WTC11 (cell line): ENCODE measurements at regions not wholly inside any gene's neighbourhood (a gene's known extent, or its start where the extent isn't known, plus 50 kb on each side); places are given as distances from the start of the nearest gene placed in this dataset.

ENCODE experiments used
- ATAC-seq: fragments of 200-7000 bp; cut with Tn5 transposase; 2 replicates; pipeline ENCODE4 v1.10.0; 2021; ENCODE audit warnings: mild to moderate bottlenecking, moderate library complexity
- CTCF ChIA-PET: fragments of 300-600 bp; sonication (Branson Sonifier 250); formaldehyde crosslinking; loops from one replicate; lab custom pipeline; 2021; ENCODE audit warnings: antibody characterized with exemption; lab: Charles Lee
- POLR2A ChIA-PET: fragments of 350-600 bp; sonication (Branson Sonifier 250); formaldehyde crosslinking; loops from one replicate; lab custom pipeline; 2021; ENCODE audit warnings: antibody characterized with exemption; lab: Charles Lee
- DNase-seq: peaks from one replicate; pipeline ENCODE4 v3.0.0; 2021; ENCODE audit warnings: low spot score
- H3K27ac Mint-ChIP-seq: 2 replicates; pipeline ENCODE4 v1.8.0; 2021; ENCODE audit warnings: mixed read lengths
- H3K27me3 Mint-ChIP-seq: 2 replicates; pipeline ENCODE4 v1.8.0; 2021; ENCODE audit warnings: low read depth, mild to moderate bottlenecking, moderate library complexity, mixed read lengths
- H3K36me3 Mint-ChIP-seq: 2 replicates; pipeline ENCODE4 v1.8.0; 2021; ENCODE audit warnings: mixed read lengths
- H3K4me1 Mint-ChIP-seq: 2 replicates; pipeline ENCODE4 v1.8.0; 2022; ENCODE audit warnings: mixed read lengths
- H3K4me3 Mint-ChIP-seq: 2 replicates; pipeline ENCODE4 v1.8.0; 2021; ENCODE audit warnings: mild to moderate bottlenecking, moderate library complexity, mixed read lengths
- H3K9me3 Mint-ChIP-seq: 2 replicates; pipeline ENCODE4 v1.8.0; 2021; ENCODE audit warnings: mixed read lengths
- CREB1 ChIP-seq: sonication (generic); formaldehyde crosslinking; IDR thresholded peaks from 2 replicates; pipeline ENCODE4 v1.8.0; 2023; ENCODE audit warnings: mild to moderate bottlenecking, missing genetic modification reagents
- EMX1 ChIP-seq: fragments of 250-450 bp; sonication (Bioruptor Pico); IDR thresholded peaks from 2 replicates; pipeline ENCODE4 v1.8.0; 2021; ENCODE audit warnings: mild to moderate bottlenecking
- GTF2I ChIP-seq: fragments of 250-450 bp; sonication (Bioruptor Pico); conservative IDR thresholded peaks from 2 replicates; pipeline ENCODE4 v1.4.0; 2021; ENCODE audit warnings: mild to moderate bottlenecking
- HMGA2 ChIP-seq: fragments of 250-450 bp; sonication (Bioruptor Pico); IDR thresholded peaks from 2 replicates; pipeline ENCODE4 v1.4.0; 2021; ENCODE audit warnings: mild to moderate bottlenecking, moderate library complexity
- NFATC4 ChIP-seq: fragments of 250-450 bp; sonication (Bioruptor Pico); IDR thresholded peaks from 2 replicates; pipeline ENCODE4 v1.9.0; 2021; ENCODE audit warnings: mild to moderate bottlenecking
- NR2C2 ChIP-seq: sonication (generic); formaldehyde crosslinking; IDR thresholded peaks from 2 replicates; pipeline ENCODE4 v1.8.0; 2022; ENCODE audit warnings: mild to moderate bottlenecking, missing genetic modification reagents
- NR3C1 ChIP-seq: sonication (generic); formaldehyde crosslinking; conservative IDR thresholded peaks from 2 replicates; pipeline ENCODE4 v1.8.1; 2023; ENCODE audit warnings: low read depth, mild to moderate bottlenecking, missing genetic modification reagents
- SMAD3 ChIP-seq: sonication (generic); formaldehyde crosslinking; IDR thresholded peaks from 2 replicates; pipeline ENCODE4 v1.8.0; 2022; ENCODE audit warnings: missing genetic modification reagents, mild to moderate bottlenecking, borderline replicate concordance
- SMAD4 ChIP-seq: sonication (generic); formaldehyde crosslinking; IDR thresholded peaks from 2 replicates; pipeline ENCODE4 v1.8.0; 2022; ENCODE audit warnings: mild to moderate bottlenecking, missing genetic modification reagents
- TP53 ChIP-seq: sonication (generic); formaldehyde crosslinking; IDR thresholded peaks from 2 replicates; pipeline ENCODE4 v1.8.1; 2023; ENCODE audit warnings: mild to moderate bottlenecking, missing genetic modification reagents
- ZNF219 ChIP-seq: sonication (generic); formaldehyde crosslinking; IDR thresholded peaks from 2 replicates; pipeline ENCODE4 v1.8.0; 2023; ENCODE audit warnings: missing genetic modification reagents, mild to moderate bottlenecking, borderline replicate concordance
- ZNF263 ChIP-seq: sonication (generic); formaldehyde crosslinking; IDR thresholded peaks from 2 replicates; pipeline ENCODE4 v1.8.1; 2022; ENCODE audit warnings: low read depth, mild to moderate bottlenecking, moderate library complexity, missing genetic modification reagents
- TF ChIP-seq, protein P1 (sequence below): sonication (generic); formaldehyde crosslinking; IDR thresholded peaks from 2 replicates; pipeline ENCODE4 v1.8.0; 2022; ENCODE audit warnings: missing genetic modification reagents
- TF ChIP-seq, protein P2 (sequence below): sonication (generic); formaldehyde crosslinking; IDR thresholded peaks from 2 replicates; pipeline ENCODE4 v1.8.1; 2023; ENCODE audit warnings: mild to moderate bottlenecking, missing genetic modification reagents, moderate library complexity
- TF ChIP-seq, protein P3 (sequence below): fragments of 250-450 bp; sonication (Bioruptor Pico); IDR thresholded peaks from 2 replicates; pipeline ENCODE4 v1.8.0; 2021; ENCODE audit warnings: mild to moderate bottlenecking
- TF ChIP-seq, protein P4 (sequence below): fragments of 250-450 bp; sonication (Bioruptor Pico); IDR thresholded peaks from 2 replicates; pipeline ENCODE4 v1.9.0; 2021; ENCODE audit warnings: moderate library complexity, mild to moderate bottlenecking, inconsistent platforms, borderline replicate concordance
- TF ChIP-seq, protein P5 (sequence below): sonication (generic); formaldehyde crosslinking; IDR thresholded peaks from 2 replicates; pipeline ENCODE4 v1.8.1; 2022; ENCODE audit warnings: mild to moderate bottlenecking, missing genetic modification reagents, moderate library complexity, borderline replicate concordance
- TF ChIP-seq, protein P6 (sequence below): sonication (generic); formaldehyde crosslinking; IDR thresholded peaks from 2 replicates; pipeline ENCODE4 v1.8.1; 2022; ENCODE audit warnings: missing genetic modification reagents, borderline replicate concordance
- TF ChIP-seq, protein P7 (sequence below): sonication (generic); formaldehyde crosslinking; IDR thresholded peaks from 2 replicates; pipeline ENCODE4 v1.8.1; 2023; ENCODE audit warnings: mild to moderate bottlenecking, missing genetic modification reagents, borderline replicate concordance

DNA sequence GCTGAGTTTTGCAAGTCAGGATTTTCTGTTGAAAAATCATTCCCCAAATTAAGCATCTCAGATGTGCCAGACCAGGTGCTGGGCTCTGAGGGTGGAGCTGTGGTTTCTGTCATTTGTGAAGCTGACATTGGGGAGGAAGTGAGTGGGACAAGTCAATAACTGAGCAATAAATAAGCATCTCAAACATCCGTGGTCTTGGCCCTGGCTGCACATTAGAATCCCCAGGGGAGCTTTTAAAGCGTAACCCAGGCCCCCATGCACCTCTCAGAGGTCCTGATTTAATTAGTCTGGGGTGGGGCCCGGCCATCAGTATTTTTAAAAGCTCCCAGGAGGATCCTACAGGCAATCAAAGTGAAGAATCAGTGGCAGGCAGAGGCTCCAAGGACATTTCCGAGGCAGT is 420.0 kb downstream of the MN1 start:
- DNase-seq: no peak
- TF ChIP-seq ZNF219: no peak
- no peak for TF ChIP-seq NR3C1 (CRISPR knock-in tag)
- no peak for TF ChIP-seq NR2C2 (CRISPR knock-in tag)
- TF ChIP-seq, protein P1, sequence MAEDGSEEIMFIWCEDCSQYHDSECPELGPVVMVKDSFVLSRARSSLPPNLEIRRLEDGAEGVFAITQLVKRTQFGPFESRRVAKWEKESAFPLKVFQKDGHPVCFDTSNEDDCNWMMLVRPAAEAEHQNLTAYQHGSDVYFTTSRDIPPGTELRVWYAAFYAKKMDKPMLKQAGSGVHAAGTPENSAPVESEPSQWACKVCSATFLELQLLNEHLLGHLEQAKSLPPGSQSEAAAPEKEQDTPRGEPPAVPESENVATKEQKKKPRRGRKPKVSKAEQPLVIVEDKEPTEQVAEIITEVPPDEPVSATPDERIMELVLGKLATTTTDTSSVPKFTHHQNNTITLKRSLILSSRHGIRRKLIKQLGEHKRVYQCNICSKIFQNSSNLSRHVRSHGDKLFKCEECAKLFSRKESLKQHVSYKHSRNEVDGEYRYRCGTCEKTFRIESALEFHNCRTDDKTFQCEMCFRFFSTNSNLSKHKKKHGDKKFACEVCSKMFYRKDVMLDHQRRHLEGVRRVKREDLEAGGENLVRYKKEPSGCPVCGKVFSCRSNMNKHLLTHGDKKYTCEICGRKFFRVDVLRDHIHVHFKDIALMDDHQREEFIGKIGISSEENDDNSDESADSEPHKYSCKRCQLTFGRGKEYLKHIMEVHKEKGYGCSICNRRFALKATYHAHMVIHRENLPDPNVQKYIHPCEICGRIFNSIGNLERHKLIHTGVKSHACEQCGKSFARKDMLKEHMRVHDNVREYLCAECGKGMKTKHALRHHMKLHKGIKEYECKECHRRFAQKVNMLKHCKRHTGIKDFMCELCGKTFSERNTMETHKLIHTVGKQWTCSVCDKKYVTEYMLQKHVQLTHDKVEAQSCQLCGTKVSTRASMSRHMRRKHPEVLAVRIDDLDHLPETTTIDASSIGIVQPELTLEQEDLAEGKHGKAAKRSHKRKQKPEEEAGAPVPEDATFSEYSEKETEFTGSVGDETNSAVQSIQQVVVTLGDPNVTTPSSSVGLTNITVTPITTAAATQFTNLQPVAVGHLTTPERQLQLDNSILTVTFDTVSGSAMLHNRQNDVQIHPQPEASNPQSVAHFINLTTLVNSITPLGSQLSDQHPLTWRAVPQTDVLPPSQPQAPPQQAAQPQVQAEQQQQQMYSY: no peak
- TF ChIP-seq TP53 (CRISPR knock-in tag): no peak
- no peak for TF ChIP-seq CREB1 (CRISPR knock-in tag)
- no peak for TF ChIP-seq SMAD4 (CRISPR knock-in tag)
- TF ChIP-seq SMAD3 (CRISPR knock-in tag): no peak
- TF ChIP-seq, protein P2, sequence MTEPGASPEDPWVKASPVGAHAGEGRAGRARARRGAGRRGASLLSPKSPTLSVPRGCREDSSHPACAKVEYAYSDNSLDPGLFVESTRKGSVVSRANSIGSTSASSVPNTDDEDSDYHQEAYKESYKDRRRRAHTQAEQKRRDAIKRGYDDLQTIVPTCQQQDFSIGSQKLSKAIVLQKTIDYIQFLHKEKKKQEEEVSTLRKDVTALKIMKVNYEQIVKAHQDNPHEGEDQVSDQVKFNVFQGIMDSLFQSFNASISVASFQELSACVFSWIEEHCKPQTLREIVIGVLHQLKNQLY (CRISPR knock-in tag): no peak
- TF ChIP-seq, protein P3, sequence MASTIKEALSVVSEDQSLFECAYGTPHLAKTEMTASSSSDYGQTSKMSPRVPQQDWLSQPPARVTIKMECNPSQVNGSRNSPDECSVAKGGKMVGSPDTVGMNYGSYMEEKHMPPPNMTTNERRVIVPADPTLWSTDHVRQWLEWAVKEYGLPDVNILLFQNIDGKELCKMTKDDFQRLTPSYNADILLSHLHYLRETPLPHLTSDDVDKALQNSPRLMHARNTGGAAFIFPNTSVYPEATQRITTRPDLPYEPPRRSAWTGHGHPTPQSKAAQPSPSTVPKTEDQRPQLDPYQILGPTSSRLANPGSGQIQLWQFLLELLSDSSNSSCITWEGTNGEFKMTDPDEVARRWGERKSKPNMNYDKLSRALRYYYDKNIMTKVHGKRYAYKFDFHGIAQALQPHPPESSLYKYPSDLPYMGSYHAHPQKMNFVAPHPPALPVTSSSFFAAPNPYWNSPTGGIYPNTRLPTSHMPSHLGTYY (CRISPR knock-in tag): no peak
- no peak for TF ChIP-seq HMGA2 (CRISPR knock-in tag)
- TF ChIP-seq GTF2I (CRISPR knock-in tag): no peak
- TF ChIP-seq, all 79 proteins: peak for 0
- H3K4me1 Mint-ChIP-seq: peaks cover 16% of the 10 kb centered on the region
- H3K27ac Mint-ChIP-seq: no peak overlapping the region
- POLR2A ChIA-PET: no interaction called here
- no peaks in the 10 kb centered on the region for H3K36me3 Mint-ChIP-seq
- CTCF ChIA-PET: interaction anchor here (0.6 kb wide), 1 partner anchor 35 kb away, joined by 3 read pairs; no protein-coding TSS in a partner anchor
- H3K4me3 Mint-ChIP-seq: no peak overlapping the region
- H3K27me3 Mint-ChIP-seq: no peaks in the 10 kb centered on the region
- no peaks in the 10 kb centered on the region for H3K9me3 Mint-ChIP-seq
- no peak for ATAC-seq

DNA sequence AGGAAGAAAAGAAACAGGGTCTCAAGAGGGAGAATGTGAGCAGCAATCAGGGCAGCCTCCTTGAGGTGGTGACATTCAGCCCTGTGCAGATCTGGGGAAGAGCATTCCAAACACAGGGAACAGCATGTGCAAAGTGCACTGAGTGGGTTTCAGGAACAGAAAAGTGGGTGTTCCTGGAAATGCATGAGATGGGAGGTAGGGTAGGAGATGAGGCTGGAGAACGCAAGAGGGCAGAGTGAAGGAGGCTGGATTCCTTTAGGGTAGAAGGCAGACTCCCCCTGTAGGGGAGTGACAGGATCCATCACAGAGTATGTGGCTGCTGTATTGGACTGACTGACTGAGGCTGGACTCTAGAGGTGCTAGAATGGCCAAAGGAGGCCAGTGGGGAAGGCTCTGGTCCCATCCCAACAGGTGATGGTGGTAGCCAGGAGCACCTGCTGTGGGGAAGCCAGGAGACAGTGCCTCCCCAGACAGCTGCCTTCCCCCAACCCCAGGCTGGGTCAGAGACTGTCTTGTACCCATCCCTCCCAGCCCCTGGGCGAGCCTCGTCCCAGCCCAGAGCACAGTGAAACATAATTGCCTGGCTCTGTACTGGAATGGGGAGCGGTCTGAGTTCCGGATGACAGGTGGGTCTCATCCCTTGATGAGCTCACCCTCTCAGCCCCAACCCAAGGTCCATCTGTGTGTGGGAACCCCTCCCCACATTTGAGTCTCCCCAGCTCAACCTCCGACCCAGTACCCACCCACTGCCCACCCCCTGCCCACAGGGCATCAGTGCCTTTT is 419.4 kb downstream of the MN1 start:
- no peaks in the 10 kb centered on the region for H3K36me3 Mint-ChIP-seq
- H3K9me3 Mint-ChIP-seq: no peaks in the 10 kb centered on the region
- H3K27me3 Mint-ChIP-seq: no peaks in the 10 kb centered on the region
- ChIA-PET POLR2A (no interaction called here), CTCF (no interaction called here)
- no peak overlapping the region for H3K4me3 Mint-ChIP-seq
- ATAC-seq: peak; percentile 88
- H3K27ac Mint-ChIP-seq: no peak overlapping the region
- H3K4me1 Mint-ChIP-seq: peaks cover 16% of the 10 kb centered on the region
- TF ChIP-seq, protein P4, sequence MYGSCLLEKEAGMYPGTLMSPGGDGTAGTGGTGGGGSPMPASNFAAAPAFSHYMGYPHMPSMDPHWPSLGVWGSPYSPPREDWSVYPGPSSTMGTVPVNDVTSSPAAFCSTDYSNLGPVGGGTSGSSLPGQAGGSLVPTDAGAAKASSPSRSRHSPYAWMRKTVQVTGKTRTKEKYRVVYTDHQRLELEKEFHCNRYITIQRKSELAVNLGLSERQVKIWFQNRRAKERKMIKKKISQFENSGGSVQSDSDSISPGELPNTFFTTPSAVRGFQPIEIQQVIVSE (CRISPR knock-in tag): no peak
- 0 out of 2 replicates have a peak, but pooled peaks have one; percentile 58 for TF ChIP-seq EMX1 (CRISPR knock-in tag)
- TF ChIP-seq, all 79 proteins: peak for 1
- DNase-seq: peak; percentile 20

DNA sequence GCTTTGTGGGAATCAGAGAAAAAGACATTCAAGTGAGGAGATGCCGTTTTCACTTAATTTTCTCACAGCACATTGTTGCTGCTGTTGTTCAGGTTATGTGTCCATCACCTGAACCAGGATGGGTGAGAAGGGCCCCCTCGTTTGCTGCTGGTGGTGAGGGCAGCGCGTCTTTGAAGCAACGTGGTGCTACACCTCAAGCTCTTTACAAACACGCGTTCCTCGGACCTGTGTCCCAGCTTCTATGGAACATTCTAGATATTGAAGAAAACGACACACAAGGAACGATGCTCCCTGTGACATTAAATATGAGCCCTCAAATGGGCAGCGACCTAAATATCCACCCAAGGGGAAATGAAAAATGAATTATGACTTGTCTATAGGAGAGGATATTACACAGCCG is 418.6 kb downstream of the MN1 start:
- H3K4me3 Mint-ChIP-seq: no peak overlapping the region
- DNase-seq (no peak), ATAC-seq (no peak)
- POLR2A ChIA-PET: no interaction called here
- H3K4me1 Mint-ChIP-seq: peaks cover 12% of the 10 kb centered on the region
- H3K27ac Mint-ChIP-seq: no peak overlapping the region
- no peaks in the 10 kb centered on the region for H3K9me3 Mint-ChIP-seq
- no peaks in the 10 kb centered on the region for H3K27me3 Mint-ChIP-seq
- H3K36me3 Mint-ChIP-seq: no peaks in the 10 kb centered on the region
- CTCF ChIA-PET: no interaction called here
- TF ChIP-seq ZNF263: no peak
- no peak for TF ChIP-seq NFATC4 (CRISPR knock-in tag)
- TF ChIP-seq, protein P5, sequence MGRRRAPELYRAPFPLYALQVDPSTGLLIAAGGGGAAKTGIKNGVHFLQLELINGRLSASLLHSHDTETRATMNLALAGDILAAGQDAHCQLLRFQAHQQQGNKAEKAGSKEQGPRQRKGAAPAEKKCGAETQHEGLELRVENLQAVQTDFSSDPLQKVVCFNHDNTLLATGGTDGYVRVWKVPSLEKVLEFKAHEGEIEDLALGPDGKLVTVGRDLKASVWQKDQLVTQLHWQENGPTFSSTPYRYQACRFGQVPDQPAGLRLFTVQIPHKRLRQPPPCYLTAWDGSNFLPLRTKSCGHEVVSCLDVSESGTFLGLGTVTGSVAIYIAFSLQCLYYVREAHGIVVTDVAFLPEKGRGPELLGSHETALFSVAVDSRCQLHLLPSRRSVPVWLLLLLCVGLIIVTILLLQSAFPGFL: no peak
- TF ChIP-seq, protein P6, sequence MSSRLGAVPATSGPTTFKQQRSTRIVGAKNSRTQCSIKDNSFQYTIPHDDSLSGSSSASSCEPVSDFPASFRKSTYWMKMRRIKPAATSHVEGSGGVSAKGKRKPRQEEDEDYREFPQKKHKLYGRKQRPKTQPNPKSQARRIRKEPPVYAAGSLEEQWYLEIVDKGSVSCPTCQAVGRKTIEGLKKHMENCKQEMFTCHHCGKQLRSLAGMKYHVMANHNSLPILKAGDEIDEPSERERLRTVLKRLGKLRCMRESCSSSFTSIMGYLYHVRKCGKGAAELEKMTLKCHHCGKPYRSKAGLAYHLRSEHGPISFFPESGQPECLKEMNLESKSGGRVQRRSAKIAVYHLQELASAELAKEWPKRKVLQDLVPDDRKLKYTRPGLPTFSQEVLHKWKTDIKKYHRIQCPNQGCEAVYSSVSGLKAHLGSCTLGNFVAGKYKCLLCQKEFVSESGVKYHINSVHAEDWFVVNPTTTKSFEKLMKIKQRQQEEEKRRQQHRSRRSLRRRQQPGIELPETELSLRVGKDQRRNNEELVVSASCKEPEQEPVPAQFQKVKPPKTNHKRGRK (CRISPR knock-in tag): no peak
- TF ChIP-seq, protein P7, sequence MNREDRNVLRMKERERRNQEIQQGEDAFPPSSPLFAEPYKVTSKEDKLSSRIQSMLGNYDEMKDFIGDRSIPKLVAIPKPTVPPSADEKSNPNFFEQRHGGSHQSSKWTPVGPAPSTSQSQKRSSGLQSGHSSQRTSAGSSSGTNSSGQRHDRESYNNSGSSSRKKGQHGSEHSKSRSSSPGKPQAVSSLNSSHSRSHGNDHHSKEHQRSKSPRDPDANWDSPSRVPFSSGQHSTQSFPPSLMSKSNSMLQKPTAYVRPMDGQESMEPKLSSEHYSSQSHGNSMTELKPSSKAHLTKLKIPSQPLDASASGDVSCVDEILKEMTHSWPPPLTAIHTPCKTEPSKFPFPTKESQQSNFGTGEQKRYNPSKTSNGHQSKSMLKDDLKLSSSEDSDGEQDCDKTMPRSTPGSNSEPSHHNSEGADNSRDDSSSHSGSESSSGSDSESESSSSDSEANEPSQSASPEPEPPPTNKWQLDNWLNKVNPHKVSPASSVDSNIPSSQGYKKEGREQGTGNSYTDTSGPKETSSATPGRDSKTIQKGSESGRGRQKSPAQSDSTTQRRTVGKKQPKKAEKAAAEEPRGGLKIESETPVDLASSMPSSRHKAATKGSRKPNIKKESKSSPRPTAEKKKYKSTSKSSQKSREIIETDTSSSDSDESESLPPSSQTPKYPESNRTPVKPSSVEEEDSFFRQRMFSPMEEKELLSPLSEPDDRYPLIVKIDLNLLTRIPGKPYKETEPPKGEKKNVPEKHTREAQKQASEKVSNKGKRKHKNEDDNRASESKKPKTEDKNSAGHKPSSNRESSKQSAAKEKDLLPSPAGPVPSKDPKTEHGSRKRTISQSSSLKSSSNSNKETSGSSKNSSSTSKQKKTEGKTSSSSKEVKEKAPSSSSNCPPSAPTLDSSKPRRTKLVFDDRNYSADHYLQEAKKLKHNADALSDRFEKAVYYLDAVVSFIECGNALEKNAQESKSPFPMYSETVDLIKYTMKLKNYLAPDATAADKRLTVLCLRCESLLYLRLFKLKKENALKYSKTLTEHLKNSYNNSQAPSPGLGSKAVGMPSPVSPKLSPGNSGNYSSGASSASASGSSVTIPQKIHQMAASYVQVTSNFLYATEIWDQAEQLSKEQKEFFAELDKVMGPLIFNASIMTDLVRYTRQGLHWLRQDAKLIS (CRISPR knock-in tag): no peak
